ENCODE measurements at regions not wholly inside any gene's neighbourhood (a gene's known extent, or its start where the extent isn't known, plus 50 kb on each side); places are given as distances from the start of the nearest gene placed in this dataset.

- DNase-seq (ENCODE audit: low spot score): no peak
- in situ Hi-C loops (cut with MboI; ENCODE audit: low pct_unique_long_range_greater_than_20kb, low sequenced_read_pairs, unreplicated experiment): no loop called here
- no peak for TF ChIP-seq CTCF (IDR thresholded peaks at IDR 0.05; ENCODE audit: extremely low read depth, insufficient read depth, missing control alignments)
Measured at GRCh38 chr5:28281351-28281750, 1243.0 kb upstream of the CDH9 start.

GRCh38 chr5:28275931-28276330, 1237.5 kb upstream of the CDH9 start:
- in situ Hi-C loops (cut with MboI; ENCODE audit: low pct_unique_long_range_greater_than_20kb, low sequenced_read_pairs, unreplicated experiment): no loop called here
- no peak for DNase-seq (ENCODE audit: low spot score)

GRCh38 chr5:28269978-28270377, 1231.6 kb upstream of the CDH9 start:
- DNase-seq (ENCODE audit: low spot score): no peak
- TF ChIP-seq CTCF (IDR thresholded peaks at IDR 0.05; ENCODE audit: extremely low read depth, insufficient read depth, missing control alignments): no peak
- in situ Hi-C loops (cut with MboI; ENCODE audit: low pct_unique_long_range_greater_than_20kb, low sequenced_read_pairs, unreplicated experiment): no loop called here

More at GRCh38 chr5:28275931-28276330, 1237.5 kb upstream of the CDH9 start:
- no peak for TF ChIP-seq CTCF (IDR thresholded peaks at IDR 0.05; ENCODE audit: extremely low read depth, insufficient read depth, missing control alignments)

- TF ChIP-seq CTCF (IDR thresholded peaks at IDR 0.05; ENCODE audit: extremely low read depth, insufficient read depth, missing control alignments): no peak
- DNase-seq (ENCODE audit: low spot score): no peak
- in situ Hi-C loops (cut with MboI; ENCODE audit: low pct_unique_long_range_greater_than_20kb, low sequenced_read_pairs, unreplicated experiment): no loop called here
Measured at GRCh38 chr5:28265877-28266276, 1227.5 kb upstream of the CDH9 start.

- in situ Hi-C loops (cut with MboI; ENCODE audit: low pct_unique_long_range_greater_than_20kb, low sequenced_read_pairs, unreplicated experiment): no loop called here
- no peak for TF ChIP-seq CTCF (IDR thresholded peaks at IDR 0.05; ENCODE audit: extremely low read depth, insufficient read depth, missing control alignments)
- DNase-seq (ENCODE audit: low spot score): no peak
Measured at GRCh38 chr5:28254846-28255245, 1216.5 kb upstream of the CDH9 start.

GRCh38 chr5:28253431-28253830, 1215.0 kb upstream of the CDH9 start:
- DNase-seq (ENCODE audit: low spot score): no peak
- in situ Hi-C loops (cut with MboI; ENCODE audit: low pct_unique_long_range_greater_than_20kb, low sequenced_read_pairs, unreplicated experiment): no loop called here
- no peak for TF ChIP-seq CTCF (IDR thresholded peaks at IDR 0.05; ENCODE audit: extremely low read depth, insufficient read depth, missing control alignments)
